NCI-H774 (cell line): ENCODE measurements at regions not wholly inside any gene's neighbourhood (a gene's known extent, or its start where the extent isn't known, plus 50 kb on each side); places are given as distances from the start of the nearest gene placed in this dataset.
A peak's percentile ranks its signal among the peaks of the same experiment; 100 is the strongest.
"Not testable (repeated sequence)": the region's sequence is repeated elsewhere in the genome, so short reads cannot be mapped to it uniquely, and the experiment has no call there.

Experiments
- DNase-seq: peaks from one replicate; lab custom pipeline; 2025; lab: John Stamatoyannopoulos, UW

DNA sequence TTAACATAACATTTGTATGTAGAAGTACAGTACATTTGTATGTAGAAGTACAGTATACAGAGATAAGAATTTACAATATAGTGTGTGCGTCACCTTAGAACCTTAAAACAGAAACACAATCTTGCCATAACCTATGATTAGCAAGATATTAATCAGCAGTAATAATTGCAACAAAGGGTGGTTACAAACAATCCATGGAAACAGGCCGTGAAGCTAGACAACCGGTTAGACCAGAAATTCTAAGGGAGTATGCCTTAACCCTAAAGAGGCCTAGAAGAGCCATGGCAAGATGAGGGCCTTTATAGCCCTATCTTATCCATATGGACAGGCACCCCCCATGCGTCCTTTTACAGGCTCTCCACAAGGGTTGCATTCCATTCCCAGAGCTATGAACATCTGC, 605.9 kb downstream of the KCNT2 start:
- DNase-seq = not testable (repeated sequence)

DNA sequence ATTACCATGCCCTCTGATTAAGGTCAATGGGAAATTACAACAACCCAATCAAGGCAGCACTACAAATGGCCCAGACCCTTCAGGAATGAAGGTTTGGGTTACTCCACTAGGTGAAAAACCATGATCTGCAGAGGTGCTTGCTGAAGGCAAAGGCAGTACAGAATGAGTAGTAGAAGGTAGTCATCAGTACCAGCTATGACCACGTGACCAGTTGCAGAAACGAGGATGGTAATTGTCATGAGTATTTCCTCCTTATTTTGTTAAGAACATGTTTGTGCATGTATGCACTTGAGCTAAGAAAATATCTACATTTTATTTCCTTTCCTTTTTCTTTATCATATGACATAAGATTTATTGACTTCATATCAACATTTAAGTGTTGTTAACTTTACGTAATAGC, 607.1 kb downstream of the KCNT2 start:
- no peak for DNase-seq

DNA sequence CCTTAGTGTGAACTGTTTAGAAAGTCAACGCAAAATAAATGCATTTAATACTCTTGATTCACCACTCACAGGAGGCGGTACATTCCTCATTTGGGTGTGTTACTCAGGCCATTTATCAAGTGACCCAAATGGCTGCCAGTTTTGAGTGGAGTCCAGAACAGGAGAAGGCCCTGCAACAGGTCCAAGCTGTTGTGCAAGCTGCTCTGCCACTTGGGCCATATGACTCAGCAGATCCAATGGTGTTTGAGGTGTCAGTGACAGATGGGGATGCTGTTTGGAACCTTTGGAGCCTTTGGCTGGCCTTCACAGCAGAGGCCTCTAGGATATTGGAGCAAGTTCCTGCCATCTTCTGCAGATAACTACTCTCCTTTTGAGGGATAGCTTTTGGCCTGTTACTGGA, 609.2 kb downstream of the KCNT2 start:
- no peak for DNase-seq

DNA sequence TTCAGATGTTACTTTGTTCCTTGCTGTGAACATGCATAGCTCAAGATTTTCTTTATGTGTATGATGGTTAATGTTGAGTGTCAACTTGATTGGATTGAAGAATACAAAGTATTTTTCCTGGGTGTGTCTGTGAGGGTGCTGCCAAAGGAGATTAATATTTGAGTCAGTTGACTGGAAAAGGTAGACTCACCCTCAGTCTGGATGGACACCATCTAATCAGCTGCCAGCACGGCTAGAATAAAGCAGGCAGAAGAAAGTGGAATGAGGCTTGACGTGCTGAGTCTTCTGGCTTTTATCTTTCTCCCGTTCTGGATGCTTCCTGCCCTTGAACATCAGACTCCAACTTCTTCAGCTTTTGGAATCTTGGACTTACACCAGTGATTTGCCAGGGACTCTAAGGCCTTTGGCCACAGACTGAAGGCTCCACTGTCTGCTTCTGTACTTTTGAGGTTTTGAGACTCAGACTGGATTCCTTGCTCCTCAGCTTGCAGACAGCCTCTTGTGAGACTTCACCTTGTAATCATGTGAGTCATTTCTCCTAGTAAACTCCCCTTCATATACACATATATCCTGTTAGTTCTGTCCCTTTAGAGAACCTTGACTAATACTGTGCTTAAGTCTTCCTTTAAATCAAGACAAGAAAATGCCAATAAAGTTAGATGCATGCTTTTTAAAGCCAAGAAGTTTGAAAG, 626.6 kb downstream of the KCNT2 start:
- no peak for DNase-seq

DNA sequence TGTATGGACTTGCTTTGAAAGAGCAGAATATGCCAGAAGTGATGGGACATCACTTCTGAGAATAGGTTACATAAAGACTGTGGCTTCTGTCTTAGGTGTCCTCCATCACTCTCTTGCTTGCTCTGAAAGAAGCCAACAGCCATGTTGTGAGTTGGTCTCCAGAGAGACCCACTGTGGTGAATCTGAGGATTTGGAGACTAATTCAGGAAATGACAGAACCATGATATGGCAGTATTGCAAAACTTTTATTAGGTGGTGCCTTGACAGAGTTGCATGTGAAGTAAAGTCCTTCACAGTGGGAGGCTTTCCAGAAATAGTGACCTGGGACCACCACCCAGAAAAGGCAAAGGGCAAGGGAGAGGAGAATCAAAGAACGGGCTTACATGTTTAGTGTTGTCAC, 628.6 kb downstream of the KCNT2 start:
- DNase-seq = no peak

DNA sequence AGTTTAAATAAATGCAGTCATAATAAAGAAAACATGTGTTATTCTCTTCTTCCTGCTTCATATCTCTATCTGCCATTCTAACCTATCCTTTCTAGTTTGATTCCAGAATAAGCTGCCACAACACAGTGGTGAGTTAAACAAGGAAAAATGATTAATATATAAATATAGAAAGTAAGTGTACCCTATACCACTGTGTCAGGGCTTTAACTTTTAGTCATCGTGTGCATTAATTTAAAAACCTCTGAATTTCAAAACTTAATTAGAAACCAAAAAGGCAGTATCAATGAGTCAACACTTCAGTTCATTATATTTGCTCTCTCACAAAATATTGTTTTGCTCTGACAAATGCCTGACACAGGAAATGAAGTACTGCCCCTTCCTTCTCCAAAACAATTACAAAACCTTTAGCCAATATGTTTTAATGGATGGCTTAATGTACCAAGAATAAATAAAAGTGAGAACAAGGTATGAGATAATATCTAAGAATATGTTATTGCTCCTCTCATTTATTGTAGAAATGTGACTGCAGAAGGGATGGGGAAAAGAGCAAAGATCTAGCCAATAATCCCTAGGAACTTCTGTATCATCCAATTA, 634.8 kb downstream of the KCNT2 start:
- no peak for DNase-seq

DNA sequence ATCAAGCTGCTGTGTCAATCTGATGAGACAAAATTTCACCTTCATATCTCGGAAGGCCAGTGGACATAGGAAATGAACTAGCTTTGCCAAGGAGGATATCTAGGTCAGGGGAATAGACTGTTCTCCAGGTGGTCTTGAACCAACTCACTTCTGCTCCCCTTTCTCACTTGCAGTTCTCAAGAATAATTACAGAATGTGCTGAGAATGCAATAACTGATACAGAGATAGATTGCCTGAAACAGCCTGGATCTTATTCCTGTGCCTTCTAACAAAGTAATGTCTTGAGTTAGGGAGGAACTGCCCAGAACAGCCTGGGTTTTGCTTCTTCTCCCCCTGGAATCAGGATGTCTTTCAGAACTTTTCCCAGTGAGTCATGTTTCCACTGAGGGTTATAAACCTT, 636.7 kb downstream of the KCNT2 start:
- no peak for DNase-seq

DNA sequence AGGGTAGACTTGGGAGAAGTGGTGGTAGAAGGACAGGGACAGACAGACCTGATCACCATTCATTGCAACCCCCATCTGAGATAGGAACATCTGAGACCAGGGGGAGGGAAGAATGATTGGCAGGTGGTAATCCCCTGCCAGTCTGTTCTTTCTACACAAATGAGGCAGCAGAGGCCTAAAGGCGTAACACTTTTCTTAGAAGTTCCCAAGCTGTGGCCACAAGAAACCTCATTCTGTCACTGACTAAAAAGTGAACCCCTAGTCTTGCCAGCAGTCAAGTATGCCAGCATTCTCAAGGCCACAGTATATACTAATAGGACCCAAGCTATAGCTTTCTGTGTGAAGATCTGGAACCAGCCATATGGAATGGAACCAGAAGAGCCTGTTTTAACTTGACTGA, 638.0 kb downstream of the KCNT2 start:
- DNase-seq = no peak

DNA sequence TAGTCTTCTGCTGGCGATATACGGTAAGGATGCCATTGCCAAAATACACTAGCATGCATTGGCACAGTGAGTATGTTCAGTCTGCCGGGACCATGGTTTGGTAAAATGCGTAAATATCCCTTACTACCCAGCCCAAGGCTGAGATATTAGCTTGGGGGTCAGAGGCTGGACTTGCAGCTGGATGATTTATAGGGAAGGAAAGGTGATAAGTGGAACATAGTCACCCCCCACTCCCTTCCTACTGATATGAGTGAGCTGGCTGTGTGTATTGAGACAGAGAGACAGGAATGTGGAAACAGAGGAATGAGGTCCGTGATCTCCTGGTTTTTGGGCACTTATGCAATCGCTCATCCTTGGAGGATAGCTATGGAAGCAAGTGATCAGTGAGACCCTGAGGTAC, 642.8 kb downstream of the KCNT2 start:
- no peak for DNase-seq

DNA sequence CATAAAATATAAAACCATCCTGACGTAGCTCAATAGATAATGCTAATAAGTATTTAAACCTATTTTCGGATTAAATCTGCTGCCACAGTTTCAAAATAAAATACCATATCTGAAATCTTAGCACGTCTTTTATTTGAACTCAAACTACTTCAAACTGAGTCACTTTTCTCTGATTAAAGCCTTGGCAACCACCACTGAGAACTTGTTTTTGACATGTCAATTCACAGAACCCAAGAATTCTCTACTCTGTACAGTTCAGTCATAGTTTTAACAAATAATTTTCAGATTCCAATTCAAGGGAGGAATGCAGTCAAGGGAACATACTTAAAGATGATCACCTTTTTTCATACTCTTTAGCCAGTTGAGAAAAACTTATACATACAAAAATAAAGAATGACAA, 643.2 kb downstream of the KCNT2 start:
- DNase-seq = no peak

DNA sequence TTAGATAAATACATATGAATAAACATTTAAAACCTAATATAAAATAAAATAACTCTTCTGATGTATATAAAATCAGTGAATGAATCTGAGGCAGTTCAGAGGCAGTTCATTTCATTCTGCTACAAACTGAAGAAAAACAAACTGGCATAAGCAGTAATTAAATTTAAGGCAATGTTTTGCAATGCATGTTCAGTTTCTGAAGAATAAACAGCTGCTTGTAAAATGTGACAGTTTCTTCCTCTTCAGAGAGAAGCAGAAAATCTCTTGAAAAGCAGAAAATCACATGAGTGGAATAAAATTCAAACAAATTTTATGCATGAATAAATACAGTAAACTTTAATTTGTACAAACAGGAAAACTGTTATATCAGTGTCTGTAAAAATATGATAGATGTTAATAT, 643.7 kb downstream of the KCNT2 start:
- no peak for DNase-seq

DNA sequence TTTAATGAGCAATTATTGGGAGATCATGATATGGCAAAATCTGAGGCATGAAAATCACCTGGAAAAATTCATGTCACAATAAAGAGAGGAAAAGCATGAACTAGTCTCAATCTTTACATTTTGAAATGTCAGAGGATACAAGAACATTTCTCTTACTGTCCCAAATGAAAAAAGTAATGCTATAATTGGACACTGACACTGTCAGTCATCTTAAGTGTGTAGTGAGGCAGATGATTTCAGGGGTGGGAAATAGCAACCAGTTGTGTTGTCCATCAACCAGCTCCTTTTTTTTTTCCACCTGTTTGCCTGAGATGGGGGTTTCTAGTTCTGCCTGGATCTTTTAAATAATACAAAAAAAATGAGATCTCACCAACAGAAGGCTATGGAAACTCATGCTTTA, 646.2 kb downstream of the KCNT2 start:
- DNase-seq = no peak

DNA sequence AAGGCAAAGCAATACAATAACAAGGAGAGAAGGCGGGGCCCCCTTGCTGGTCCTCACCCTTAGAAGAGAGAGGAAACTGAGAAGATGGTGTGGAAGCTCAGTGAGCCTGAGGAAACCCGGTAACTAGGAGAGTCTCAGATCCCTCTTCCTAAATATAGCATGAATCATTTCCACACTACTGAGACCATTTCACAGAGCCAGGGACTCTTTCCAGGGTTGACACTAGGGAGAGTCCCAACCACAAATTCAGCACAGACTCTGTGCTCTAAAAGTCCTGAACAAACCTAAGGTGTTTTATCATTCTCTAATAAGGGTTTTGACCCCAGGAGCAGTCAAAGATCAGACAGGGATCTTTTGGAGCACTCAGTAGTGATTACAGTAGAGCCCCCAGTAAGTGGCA, 647.7 kb downstream of the KCNT2 start:
- no peak for DNase-seq

DNA sequence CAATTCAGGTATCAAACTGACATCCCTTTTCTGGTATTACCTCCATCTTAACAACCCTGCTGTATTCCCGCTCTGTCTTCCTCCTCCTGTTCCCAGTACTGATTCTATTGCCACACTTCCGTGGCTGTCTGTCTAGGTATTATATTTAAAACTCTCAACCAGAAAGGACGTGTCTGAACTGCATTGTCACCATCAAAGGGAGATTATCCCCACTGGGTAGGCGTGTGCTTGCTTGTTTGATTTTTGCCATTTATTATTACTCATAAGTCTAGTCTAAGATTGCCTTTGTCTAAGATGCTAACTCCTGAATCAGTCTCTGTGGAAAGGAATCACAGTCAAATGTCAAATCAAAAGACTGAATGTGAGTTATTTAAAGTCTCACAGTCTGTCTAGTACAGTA, 650.1 kb downstream of the KCNT2 start:
- no peak for DNase-seq

DNA sequence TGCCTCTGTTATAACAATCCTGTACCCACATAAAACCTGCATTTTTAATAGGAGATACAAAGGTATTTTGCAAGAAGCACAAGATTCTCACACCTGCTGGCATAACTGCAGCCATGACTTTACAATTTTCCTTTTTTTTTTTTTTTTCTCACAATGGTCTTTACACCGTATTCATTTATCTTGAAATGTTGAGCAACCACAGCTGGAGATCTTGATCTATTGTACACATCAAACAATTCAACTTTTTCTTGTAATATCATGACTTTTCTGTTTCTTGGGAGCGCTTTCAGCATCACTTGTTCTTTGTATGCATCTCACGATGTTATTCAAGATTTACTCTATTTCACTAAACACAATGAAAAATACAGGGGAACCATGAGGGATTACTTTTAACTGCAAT, 651.4 kb downstream of the KCNT2 start:
- no peak for DNase-seq

DNA sequence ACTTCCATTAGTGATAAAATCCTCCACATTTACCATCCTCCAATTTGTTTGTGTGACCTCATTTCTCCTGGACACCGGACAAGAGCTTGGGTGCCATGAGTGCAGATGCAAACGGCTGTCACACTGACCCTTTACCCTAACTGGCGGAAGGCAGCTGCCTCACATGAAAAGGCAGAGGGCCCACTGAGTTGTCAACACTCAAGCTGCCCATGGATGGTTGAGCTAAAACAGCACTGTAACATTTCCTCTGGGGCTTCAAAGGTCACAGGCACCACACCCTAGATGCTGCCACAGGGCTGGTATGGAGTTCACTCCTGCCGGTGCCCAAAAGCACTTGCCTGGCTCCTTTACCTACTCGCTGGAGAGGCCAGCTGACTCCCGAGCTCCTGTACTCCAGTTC, 653.4 kb downstream of the KCNT2 start:
- DNase-seq = no peak

DNA sequence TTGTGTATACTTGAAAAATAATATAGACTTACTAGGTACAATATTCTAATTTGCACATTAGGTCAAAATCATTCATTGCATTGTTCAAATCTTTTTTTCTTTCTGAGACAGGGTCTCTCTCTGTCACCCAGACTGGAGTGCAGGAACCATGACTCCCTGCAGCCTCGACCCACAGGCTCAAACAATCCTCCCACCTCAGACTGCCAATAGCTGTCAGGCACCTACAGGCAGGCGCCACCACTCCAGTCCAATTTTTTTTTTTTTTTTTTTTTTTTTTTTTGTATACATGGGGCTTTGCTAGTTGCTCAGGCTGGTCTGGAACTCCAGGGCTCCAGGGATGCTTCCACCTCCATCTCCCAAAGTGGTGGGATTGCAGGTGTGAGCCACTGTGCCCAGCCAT, 656.9 kb downstream of the KCNT2 start:
- no peak for DNase-seq

DNA sequence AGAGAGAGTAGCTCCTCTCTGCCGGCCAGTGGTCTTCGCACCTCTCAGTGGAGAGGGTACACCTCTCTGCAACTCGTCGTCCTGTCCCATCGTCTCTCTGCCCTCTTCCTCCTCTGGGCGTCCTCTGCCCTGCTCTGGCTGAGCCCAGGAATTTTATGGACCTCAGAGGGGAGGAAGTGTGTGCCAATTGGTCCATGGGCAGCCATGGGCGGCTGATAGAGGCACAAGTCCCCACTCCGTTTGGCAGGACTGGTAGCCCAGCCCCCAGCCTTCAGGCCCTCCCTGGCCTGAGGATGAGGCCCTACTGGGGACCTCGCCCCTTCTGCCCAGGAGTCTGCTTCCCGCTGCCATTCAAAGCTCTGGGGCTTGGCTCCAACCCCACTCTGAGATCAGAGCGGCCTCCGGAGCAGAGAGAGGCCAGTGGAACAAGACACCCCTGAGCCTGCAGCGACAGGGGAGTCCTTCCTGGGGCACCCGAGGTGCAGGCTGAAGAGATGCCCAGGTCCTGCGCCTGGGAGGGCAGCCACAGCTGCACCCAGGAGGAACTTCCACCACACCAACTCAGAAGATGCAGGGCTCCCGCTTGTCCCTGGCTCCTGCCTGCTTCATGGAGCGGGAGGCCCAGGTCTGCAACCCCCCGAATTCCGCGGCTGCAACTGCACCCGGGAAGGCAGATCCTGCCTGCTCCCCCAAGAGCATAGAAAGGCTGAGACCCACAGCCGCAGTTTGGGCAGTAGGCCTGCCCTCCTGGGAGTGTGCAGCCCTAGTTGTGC, 659.9 kb downstream of the KCNT2 start:
- DNase-seq = no peak

DNA sequence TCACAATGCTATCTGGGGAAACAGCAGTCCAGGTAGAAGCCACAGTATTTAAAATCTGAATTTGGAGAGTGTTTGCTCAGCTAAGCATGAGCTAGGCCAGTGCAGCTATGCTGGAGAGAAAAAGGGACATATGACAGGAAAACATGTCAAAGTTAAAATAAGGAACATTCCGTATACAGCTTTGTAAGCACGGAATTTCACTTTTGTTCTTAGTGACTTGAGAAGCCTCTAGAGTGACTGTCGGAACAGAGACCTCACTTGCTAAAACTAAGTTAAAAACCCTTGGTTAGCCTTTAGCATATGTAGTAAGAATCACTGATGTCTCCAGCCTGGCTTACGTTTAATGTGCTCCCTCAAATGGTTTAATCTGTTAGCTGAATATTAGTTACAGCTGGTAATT, 661.7 kb downstream of the KCNT2 start:
- no peak for DNase-seq

DNA sequence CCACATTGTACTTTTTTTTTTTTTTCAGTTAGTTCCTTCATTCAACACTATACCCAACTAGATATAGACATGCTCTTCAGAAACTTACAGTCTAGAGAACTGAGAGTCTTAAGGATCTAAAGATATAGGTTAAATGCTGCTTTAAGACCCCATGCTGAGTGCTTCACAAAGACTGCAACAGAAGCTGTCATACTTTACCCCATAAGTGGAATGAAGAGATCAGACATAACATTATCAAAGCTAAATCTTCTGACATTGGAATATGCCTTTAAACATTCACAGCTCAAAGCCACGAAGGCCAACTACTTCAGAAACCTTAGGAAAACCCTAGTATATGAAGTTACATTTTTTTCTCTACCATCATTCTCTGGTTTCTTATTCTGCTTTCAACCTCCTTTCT, 666.4 kb downstream of the KCNT2 start:
- DNase-seq = no peak

DNA sequence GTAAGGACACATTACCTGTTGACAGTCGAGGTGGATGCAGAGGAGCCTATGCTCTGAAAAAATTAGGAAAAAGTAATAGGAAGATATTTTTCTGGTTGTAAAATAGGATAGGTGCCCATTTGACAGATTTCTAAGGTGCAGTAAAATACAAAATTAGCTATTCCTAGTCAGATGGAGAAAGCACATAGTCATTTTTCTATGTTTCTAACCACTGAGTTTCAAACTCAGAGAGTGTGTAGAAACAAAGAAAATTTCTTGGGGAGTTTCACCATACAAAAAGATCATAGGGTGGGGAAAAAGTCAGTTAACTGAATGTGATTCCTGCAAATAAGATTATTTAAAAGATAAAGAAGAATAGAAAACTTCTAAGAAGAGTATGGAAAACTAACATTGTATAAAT, 666.9 kb downstream of the KCNT2 start:
- no peak for DNase-seq

DNA sequence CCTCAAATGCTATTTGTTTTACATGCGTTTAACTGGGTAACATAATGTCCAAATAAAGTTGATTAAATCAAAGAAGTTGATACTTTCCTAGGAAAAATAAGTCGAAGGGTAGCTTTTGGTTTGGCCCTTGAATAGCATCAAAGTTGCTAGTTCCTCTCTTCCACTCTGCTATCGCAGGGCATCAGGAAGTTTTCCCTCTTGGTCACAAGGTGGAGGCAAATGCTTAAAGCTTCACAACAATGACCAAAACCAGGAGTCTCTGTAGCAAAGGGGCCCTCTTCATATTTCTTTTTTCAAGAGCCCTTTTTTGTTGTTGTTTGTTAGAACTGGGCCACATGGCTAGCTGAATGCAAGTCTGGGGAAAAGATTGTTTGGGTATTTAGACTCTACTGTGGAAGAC, 668.4 kb downstream of the KCNT2 start:
- DNase-seq = no peak

DNA sequence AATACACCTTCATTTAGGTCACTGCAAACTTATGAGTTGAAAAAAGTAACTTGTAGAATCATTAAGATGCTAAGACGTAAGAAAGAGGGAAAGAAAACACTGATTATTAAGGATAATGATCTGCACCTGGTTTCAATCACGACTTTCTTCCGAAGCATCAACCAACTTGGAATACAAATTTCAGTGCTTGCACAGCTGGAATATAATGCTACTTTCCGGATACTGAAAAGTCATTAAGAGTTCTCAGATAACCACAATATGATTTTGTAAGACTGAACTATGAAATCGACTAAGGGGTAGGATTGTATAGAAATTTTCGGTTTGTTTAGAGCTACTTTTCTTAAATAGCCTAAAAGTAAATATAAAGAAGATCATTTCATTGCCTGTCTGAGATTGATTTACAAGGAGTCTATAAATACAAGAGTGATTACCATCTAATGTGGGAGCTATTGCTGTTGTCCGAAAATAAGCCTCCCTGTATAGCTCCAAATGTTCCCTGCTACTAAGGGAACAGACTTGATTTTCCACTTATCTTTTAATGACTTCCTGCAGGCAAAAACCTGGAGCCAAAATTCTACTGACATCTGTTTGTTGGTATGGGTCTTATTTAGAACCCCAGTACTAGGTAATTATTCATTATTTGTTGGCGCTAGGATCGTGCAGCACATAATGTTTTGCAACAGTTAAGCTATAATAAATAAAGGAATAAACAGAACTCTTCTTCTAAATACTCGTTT, 673.3 kb downstream of the KCNT2 start:
- peak; percentile 40 for DNase-seq
